ENCODE measurements at regions not wholly inside any gene's neighbourhood (a gene's known extent, or its start where the extent isn't known, plus 50 kb on each side); places are given as distances from the start of the nearest gene placed in this dataset.
"Not testable (repeated sequence)": the region's sequence is repeated elsewhere in the genome, so short reads cannot be mapped to it uniquely, and the experiment has no call there.

DNA sequence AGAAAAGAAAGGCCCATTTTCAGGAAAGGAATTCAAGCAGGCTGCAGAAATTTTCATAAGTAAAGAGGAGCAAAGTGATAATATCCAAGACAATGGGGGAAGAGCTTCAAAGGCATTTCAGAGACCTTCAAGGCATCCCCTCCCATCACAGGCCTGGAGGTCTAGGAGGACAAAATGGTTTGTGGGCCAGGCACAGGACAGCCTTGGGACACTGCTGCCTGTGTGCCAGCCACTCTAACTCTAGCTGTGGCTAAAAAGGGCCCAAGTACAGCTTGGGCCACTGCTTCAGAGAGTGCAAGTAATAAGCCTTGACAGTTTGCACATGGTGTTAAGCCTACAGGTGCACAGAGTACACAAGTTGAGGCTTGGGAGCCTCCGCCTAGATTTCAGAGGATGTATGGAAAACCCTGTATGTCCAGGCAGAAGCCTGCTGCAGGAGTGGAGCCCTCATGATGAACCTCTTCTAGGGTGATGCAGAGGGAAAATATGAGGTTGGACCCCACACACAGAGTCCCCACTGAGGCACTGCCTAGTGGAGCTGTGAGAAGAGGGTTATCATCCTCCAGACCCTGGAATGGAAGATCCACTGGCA lies 51.8 kb upstream of the ZSWIM5 start:
- intact Hi-C loops (cut with DNase I), result no loop called here
- no peak for DNase-seq

DNA sequence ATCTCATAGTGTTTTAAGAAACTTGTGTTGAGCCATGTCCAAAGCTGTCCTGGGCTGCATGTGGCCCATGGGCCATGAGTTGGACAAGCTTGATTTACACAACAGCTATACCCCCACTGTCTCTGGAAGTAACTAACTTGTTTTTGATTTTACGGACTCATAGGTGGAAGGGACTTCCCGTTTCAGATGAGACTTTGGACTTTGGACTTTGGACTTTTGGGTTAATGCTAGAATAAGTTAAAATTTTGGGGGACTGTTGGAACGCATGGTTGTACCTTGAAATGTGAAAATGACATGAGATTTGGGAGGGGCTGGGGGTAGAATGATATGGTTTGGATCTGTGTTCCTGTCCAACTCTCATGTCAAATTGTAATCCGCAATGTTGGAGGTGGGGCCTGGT lies 52.6 kb upstream of the ZSWIM5 start:
- DNase-seq, result no peak
- intact Hi-C loops (cut with DNase I), result no loop called here

DNA sequence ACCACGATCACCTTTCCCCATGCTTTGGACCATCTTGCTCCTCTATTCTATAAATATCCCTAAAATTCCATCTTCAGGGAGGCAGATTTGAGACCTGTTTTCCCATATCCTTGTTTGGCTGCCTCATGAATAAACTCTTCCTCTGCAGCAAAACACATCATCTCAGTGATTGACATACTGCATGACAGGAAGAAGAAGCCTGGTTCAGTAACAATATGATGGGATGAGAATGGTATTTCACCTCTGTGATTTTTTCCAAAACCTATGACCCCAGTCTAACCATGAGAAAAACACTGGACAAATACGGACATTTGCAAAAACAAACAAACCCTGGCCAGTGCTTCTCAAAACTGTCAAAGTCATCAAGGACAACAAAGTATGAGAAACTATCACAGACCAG lies 53.8 kb upstream of the ZSWIM5 start:
- DNase-seq, result no peak
- intact Hi-C loops (cut with DNase I), result no loop called here

DNA sequence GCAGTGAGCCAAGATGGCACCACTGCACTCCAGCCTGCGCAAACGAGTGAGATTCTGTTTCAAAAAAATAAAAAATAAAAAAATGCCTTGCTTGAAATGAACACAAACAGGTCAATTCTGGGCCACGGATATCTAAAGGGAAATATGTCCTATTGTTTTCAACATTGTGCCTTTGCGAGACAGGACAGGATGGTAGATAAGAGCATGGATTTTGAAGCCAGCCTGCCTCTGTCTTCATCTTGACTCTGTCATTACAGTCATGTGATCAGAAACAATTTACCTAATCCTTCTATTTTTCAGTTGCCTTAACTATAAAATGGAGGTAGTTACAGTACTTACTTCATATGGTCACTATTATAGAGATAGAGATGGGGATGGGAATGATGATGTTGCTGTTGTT lies 56.7 kb upstream of the ZSWIM5 start:
- no peak for DNase-seq
- intact Hi-C loops (cut with DNase I), result no loop called here

DNA sequence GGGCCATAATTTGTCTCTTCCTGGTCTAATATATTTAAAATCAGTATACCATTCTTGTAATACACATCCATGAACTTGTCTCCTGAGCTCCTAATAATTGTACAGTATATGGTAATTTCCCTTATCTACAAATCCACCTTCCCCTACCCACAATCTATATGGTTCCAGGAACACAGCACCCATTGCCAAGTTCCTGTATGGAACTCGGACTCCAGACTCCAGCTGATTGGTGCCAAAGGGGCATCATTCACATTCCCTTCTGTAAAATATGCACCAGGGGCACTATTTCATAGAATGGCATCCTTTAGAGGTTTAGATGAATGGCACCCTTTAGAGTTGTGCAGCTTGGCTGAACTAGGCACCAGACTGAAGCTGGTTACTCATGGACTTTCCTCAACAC lies 58.8 kb upstream of the ZSWIM5 start:
- intact Hi-C loops (cut with DNase I), result no loop called here
- no peak for DNase-seq

DNA sequence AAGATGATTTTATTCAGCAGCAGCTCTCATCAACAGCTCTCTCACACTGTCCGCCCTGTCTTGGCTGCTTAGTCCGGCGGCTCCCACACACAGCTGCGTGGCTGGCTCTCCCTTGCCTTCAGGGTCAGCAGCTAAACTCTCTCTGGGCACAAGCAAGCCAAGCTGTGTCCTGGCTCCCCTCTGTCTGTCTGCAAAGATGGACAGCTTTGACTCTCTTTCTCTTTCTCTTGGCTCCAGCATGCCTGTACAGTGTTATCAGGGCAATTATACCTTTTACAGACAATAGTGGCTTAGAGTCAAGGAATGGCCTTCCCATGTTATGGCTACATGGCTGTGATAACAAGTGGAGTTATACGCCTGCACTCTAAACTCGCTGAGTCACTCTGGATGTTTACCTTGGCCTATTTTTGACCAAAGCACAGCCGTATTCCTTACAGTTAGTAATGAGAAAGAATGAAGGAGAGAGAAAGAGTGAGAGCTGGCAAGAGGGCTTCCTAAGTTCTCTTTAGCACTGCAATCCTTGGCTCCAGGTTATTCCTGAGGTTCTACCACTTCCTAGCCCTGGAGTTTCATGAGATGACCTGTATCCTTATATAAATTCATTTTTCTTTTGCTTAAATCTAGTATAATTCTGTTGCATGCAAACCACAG lies 59.9 kb upstream of the ZSWIM5 start:
- intact Hi-C loops (cut with DNase I), result no loop called here

DNA sequence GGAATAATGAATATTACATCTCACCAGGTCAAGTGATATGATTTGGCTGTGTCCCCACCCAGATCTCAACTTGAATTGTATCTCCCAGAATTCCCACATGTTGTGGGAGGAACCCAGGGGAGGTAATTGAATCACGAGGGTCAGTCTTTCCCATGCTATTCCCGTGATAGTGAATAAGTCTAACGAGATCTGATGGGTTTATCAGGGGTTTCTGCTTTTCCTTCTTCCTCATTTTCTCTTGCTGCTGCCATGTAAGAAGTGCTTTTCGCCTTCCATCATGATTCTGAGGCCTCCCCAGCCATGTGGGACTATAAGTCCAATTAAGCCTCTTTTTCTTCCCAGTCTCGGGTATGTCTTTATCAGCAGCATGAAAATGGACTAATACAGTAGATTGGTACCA lies 58.4 kb upstream of the HPDL start:
- DNase-seq; intact Hi-C loops (cut with DNase I): not testable (repeated sequence)

More for the DNA sequence above, 59.9 kb upstream of the ZSWIM5 start:
- peak in 3 of 10 donors; percentile 11 to 21 (median 14) for DNase-seq

DNA sequence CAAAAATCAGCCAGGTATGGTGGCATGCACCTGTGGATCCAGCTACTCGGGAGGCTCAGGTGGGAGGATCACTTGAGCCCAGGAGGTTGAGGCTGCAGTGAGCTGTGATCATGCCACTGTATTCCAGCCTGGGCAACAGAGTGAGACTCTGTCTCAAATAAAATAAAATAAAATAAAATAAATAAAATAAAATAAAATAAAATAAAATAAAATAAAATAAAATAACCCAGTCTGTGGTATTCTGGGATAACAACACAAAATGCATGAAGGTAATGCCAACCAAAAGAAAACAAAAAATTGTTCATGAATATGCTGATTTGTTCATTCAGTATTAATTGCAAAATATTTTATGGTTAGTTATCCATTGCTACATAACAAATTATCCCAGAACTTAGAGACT lies 54.4 kb upstream of the HPDL start:
- intact Hi-C loops (cut with DNase I); DNase-seq: not testable (repeated sequence)

DNA sequence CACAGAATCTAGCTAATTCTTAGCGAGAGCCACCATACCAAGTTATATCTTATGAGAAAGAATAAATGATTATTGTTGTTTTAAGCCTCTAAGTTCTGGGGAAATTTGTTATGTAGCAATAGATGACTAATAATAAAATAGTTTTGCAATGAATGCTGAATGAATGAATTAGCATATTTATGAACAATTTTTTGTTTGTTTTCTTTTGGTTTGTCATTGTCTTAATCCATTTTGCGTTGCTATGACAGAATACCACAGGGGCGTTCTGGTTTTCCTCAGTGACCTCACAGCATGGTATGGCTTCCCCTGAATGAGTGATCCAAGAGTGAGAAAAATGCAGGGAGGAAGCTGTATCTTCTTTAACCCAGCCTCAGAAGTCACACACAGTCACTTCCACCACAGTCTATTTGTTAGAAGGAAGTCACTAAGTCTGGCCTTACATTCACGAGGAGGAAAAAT lies 53.8 kb upstream of the HPDL start:
- intact Hi-C loops (cut with DNase I), result no loop called here
- no peak for DNase-seq

DNA sequence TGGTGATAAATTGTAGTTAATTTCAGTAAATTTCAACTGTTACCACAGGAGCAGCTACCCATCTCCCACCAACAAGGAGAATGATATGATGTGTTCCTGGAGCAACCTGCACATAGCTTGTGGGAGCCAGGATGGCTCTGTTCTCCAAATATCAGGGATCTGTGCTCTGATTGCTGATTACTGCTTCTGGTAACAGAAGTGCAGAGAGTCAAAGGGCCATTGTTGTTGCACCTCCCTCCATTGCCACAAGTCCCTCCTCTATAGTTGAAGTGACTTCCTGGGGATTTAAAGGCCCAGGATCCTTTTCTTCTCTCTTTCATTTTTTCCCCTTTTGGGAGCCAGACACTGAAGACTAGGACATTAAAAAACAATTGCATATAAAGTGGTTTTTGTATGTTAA lies 51.6 kb upstream of the HPDL start:
- intact Hi-C loops (cut with DNase I), result no loop called here
- DNase-seq, result peak in 1 of 10 donors; percentile 19

All from posterior cingulate gyrus (tissue), 11 donors.